H1 (cell line): ENCODE measurements at regions not wholly inside any gene's neighbourhood (a gene's known extent, or its start where the extent isn't known, plus 50 kb on each side); places are given as distances from the start of the nearest gene placed in this dataset.

Source experiments
- CTCF ChIA-PET: fragments of 300-600 bp; sonication (Branson Sonifier 250); formaldehyde crosslinking; loops from one replicate; lab custom pipeline; 2021; ENCODE audit not compliant: partially characterized antibody; lab: Charles Lee
- POLR2A ChIA-PET: fragments of 300-600 bp; sonication (Branson Sonifier 250); formaldehyde crosslinking; loops from one replicate; lab custom pipeline; 2021; ENCODE audit warnings: inconsistent platforms; ENCODE audit not compliant: partially characterized antibody; lab: Charles Lee
- DNase-seq, 2 experiments: peaks; one replicate each; pipeline versions ENCODE4 v3.0.0 to v3.0.0-alpha.2; 2010 to 2022; ENCODE audit warnings: low spot score in 2 of 2, low read depth in 1 of 2, mixed read lengths in 1 of 2
- FAIRE-seq: peaks from 2 replicates; lab custom pipeline; 2011; peaks lifted over from hg19 to GRCh38; lab: Jason Lieb, UNC
- H2AFZ ChIP-seq: 2 replicates; pipeline ENCODE4 v1.8.1; 2012; ENCODE audit warnings: low read length, inconsistent platforms
- H2AK5ac ChIP-seq: 2 replicates; pipeline ENCODE4 v1.6.1; 2013; ENCODE audit warnings: low read depth, low read length
- H2BK120ac ChIP-seq: replicated peaks from 2 replicates; pipeline ENCODE3; 2013; ENCODE audit warnings: low read depth, low read length, inconsistent platforms
- H2BK12ac ChIP-seq: 2 replicates; pipeline ENCODE4 v1.6.1; 2013; ENCODE audit warnings: low read depth, low read length
- H2BK15ac ChIP-seq: 2 replicates; pipeline ENCODE4 v1.6.1; 2013; ENCODE audit warnings: low read length
- H2BK20ac ChIP-seq: 2 replicates; pipeline ENCODE4 v1.6.1; 2013; ENCODE audit warnings: low read length
- H2BK5ac ChIP-seq: 2 replicates; pipeline ENCODE4 v1.6.1; 2013; ENCODE audit warnings: low read depth, low read length
- H3K14ac ChIP-seq: 2 replicates; pipeline ENCODE4 v1.6.1; 2013; ENCODE audit warnings: inconsistent platforms; ENCODE audit not compliant: insufficient read length
- H3K18ac ChIP-seq: 2 replicates; pipeline ENCODE4 v1.6.1; 2013; ENCODE audit warnings: low read length; ENCODE audit errors: extremely low read depth
- H3K23ac ChIP-seq: 2 replicates; pipeline ENCODE4 v1.6.1; 2013; ENCODE audit warnings: inconsistent platforms; ENCODE audit not compliant: insufficient read length
- H3K23me2 ChIP-seq: 2 replicates; pipeline ENCODE4 v1.6.1; 2013; ENCODE audit warnings: low read depth, low read length
- H3K27ac ChIP-seq: 2 replicates; pipeline ENCODE4 v1.6.1; 2011; ENCODE audit warnings: low read depth, low read length, inconsistent platforms
- H3K27me3 ChIP-seq, 4 experiments: replicated peaks in 1 of 4; 1 replicate in 1 of 4; 2 replicates in 3 of 4; pipeline versions ENCODE4 v1.6.1 to v1.8.1; 2011 to 2013; ENCODE audit warnings: low read length in 3 of 4, mild to moderate bottlenecking in 3 of 4, inconsistent platforms in 2 of 4, mixed read lengths in 2 of 4, moderate library complexity in 1 of 4; ENCODE audit not compliant: control insufficient read depth in 3 of 4, insufficient read depth in 3 of 4; ENCODE audit errors: extremely low read depth in 1 of 4
- H3K36me3 ChIP-seq, 4 experiments: 2 replicates each; pipeline versions ENCODE4 v1.6.1 to v1.8.1; 2011 to 2013; ENCODE audit warnings: mild to moderate bottlenecking in 4 of 4, low read length in 3 of 4, moderate library complexity in 2 of 4, control low read depth in 1 of 4, inconsistent platforms in 1 of 4; ENCODE audit not compliant: insufficient read depth in 4 of 4, control insufficient read depth in 2 of 4
- H3K4ac ChIP-seq: replicated peaks from 2 replicates; pipeline ENCODE3; 2013; ENCODE audit warnings: low read length, low read depth, mixed read lengths, inconsistent platforms; ENCODE audit not compliant: insufficient read length
- H3K4me1 ChIP-seq, 4 experiments: replicated peaks in 1 of 4; 1 replicate in 1 of 4; 2 replicates in 3 of 4; pipeline versions ENCODE4 v1.6.1 to v1.8.1; 2011 to 2013; ENCODE audit warnings: low read length in 3 of 4, inconsistent platforms in 2 of 4, mixed read lengths in 1 of 4; ENCODE audit not compliant: insufficient read depth in 4 of 4, control insufficient read depth in 3 of 4
- H3K4me2 ChIP-seq, 2 experiments: 2 replicates each; pipeline versions ENCODE4 v1.6.1 to v1.8.1; 2011 to 2013; ENCODE audit warnings: low read depth in 2 of 2, low read length in 2 of 2, control low read depth in 1 of 2, inconsistent platforms in 1 of 2, mild to moderate bottlenecking in 1 of 2; ENCODE audit not compliant: insufficient read depth in 1 of 2
- H3K4me3 ChIP-seq, 4 experiments: fragments of 200-600, 300-600 bp in 1 of 4; sonication (generic), shearing (Covaris generic), sonication (Bioruptor Twin) in 1 of 4; 2 replicates each; pipeline versions ENCODE4 v1.5.1 to v1.8.1; 2011 to 2016; ENCODE audit warnings: low read length in 4 of 4, low read depth in 3 of 4, control low read depth in 2 of 4, inconsistent platforms in 2 of 4, mild to moderate bottlenecking in 2 of 4, mixed read lengths in 1 of 4, moderate library complexity in 1 of 4; ENCODE audit not compliant: insufficient read depth in 2 of 4; ENCODE audit errors: extremely low read depth in 1 of 4
- H3K56ac ChIP-seq: replicated peaks from 2 replicates; pipeline ENCODE3; 2013; ENCODE audit warnings: low read depth, mild to moderate bottlenecking, mixed read lengths, low read length, inconsistent platforms; ENCODE audit not compliant: insufficient read length
- H3K79me1 ChIP-seq: 2 replicates; pipeline ENCODE4 v1.6.1; 2013; ENCODE audit warnings: low read depth, low read length, control low read depth
- H3K79me2 ChIP-seq, 2 experiments: 2 replicates each; pipeline versions ENCODE4 v1.6.1 to v1.8.1; 2012 to 2013; ENCODE audit warnings: low read length in 2 of 2, mild to moderate bottlenecking in 2 of 2, inconsistent platforms in 1 of 2; ENCODE audit not compliant: insufficient read depth in 2 of 2, control insufficient read depth in 1 of 2
- H3K9ac ChIP-seq, 4 experiments: replicated peaks in 1 of 4; 1 replicate in 1 of 4; 2 replicates in 3 of 4; pipeline versions ENCODE4 v1.6.1 to v1.8.1; 2011 to 2013; ENCODE audit warnings: low read depth in 3 of 4, low read length in 3 of 4, control low read depth in 2 of 4, mild to moderate bottlenecking in 2 of 4, moderate library complexity in 2 of 4, inconsistent platforms in 1 of 4; ENCODE audit errors: extremely low read depth in 1 of 4
- H3K9me3 ChIP-seq, 2 experiments: 2 replicates each; pipeline versions ENCODE4 v1.6.1 to v1.8.1; 2012 to 2013; ENCODE audit warnings: mild to moderate bottlenecking in 2 of 2, moderate library complexity in 2 of 2, control low read depth in 1 of 2, inconsistent platforms in 1 of 2, low read depth in 1 of 2, low read length in 1 of 2, mixed read lengths in 1 of 2; ENCODE audit not compliant: insufficient read depth in 2 of 2
- H4K20me1 ChIP-seq, 2 experiments: replicated peaks in 1 of 2; 2 replicates each; pipeline versions ENCODE3 to v1.8.1; 2011 to 2013; ENCODE audit warnings: inconsistent platforms in 2 of 2, low read length in 2 of 2, mild to moderate bottlenecking in 1 of 2; ENCODE audit not compliant: insufficient read depth in 2 of 2, control insufficient read depth in 1 of 2
- H4K5ac ChIP-seq: 2 replicates; pipeline ENCODE4 v1.6.1; 2013; ENCODE audit warnings: low read length, low read depth, mixed read lengths, inconsistent platforms; ENCODE audit not compliant: insufficient read length
- H4K8ac ChIP-seq: 2 replicates; pipeline ENCODE4 v1.8.0; 2013; ENCODE audit warnings: mild to moderate bottlenecking, moderate library complexity, low read length, inconsistent platforms; ENCODE audit not compliant: insufficient read depth; ENCODE audit errors: extremely low read depth
- H4K91ac ChIP-seq: replicated peaks from 2 replicates; pipeline ENCODE3; 2013; ENCODE audit warnings: low read length, mixed read lengths, inconsistent platforms; ENCODE audit not compliant: insufficient read length
- CBX5 ChIP-seq: fragments of 300-800, 300-1000 bp; sonication (generic); IDR thresholded peaks from 2 replicates; pipeline ENCODE4 v1.7.1; 2016; ENCODE audit warnings: antibody characterized with exemption, low read length, low read depth
- CREB1 ChIP-seq: IDR thresholded peaks from 2 replicates; pipeline ENCODE4 v1.6.1; 2012; ENCODE audit warnings: inconsistent platforms
- EGR1 ChIP-seq: IDR thresholded peaks from 2 replicates; pipeline ENCODE4 v1.6.1; 2011; ENCODE audit warnings: low read depth, low read length, borderline replicate concordance
- EZH2 ChIP-seq: fragments of 200-600 bp; sonication (generic); IDR thresholded peaks from 2 replicates; pipeline ENCODE4 v1.7.1; 2012; ENCODE audit warnings: low read depth, mild to moderate bottlenecking, moderate library complexity, low read length, inconsistent platforms; ENCODE audit not compliant: severe bottlenecking
- FOSL1 ChIP-seq: IDR thresholded peaks from 2 replicates; pipeline ENCODE4 v1.6.1; 2011; ENCODE audit warnings: mild to moderate bottlenecking, low read depth, low read length, moderate library complexity; ENCODE audit not compliant: insufficient read depth
- KDM1A ChIP-seq: fragments of 200-600, 300-600 bp; sonication (generic); IDR thresholded peaks from 2 replicates; pipeline ENCODE4 v1.7.1; 2016; ENCODE audit warnings: mild to moderate bottlenecking, low read length, borderline replicate concordance
- NANOG ChIP-seq: IDR thresholded peaks from 2 replicates; pipeline ENCODE4 v1.6.1; 2011; ENCODE audit warnings: low read length, low read depth, mild to moderate bottlenecking, inconsistent platforms; ENCODE audit not compliant: insufficient read depth, poor library complexity, severe bottlenecking
- PHF8 ChIP-seq: fragments of 200-600 bp; sonication (generic); conservative IDR thresholded peaks from 2 replicates; pipeline ENCODE4 v1.7.1; 2012; ENCODE audit warnings: low read depth, mild to moderate bottlenecking, inconsistent platforms, low read length, moderate library complexity
- POLR2A ChIP-seq, 2 experiments: IDR thresholded peaks; 1 replicate in 1 of 2; 2 replicates in 1 of 2; pipeline ENCODE4 v1.6.1; 2011; ENCODE audit warnings: low read depth in 2 of 2, low read length in 2 of 2, mild to moderate bottlenecking in 2 of 2; ENCODE audit errors: control extremely low read depth in 1 of 2
- SIRT6 ChIP-seq: IDR thresholded peaks from one replicate; pipeline ENCODE4 v1.7.1; 2012; ENCODE audit warnings: low read length, inconsistent platforms
- SRF ChIP-seq: IDR thresholded peaks from 2 replicates; pipeline ENCODE4 v1.6.1; 2011; ENCODE audit warnings: mild to moderate bottlenecking, low read depth, low read length, moderate library complexity
- WGBS, 2 experiments: shearing (Covaris generic) in 1 of 2; methylation state at CpG; one replicate each; pipeline versions ENCODE4 v1.1.6 to v1.1.7; 2013 to 2015; ENCODE audit warnings: low lambda C conversion rate in 2 of 2, mixed read lengths in 2 of 2, inconsistent platforms in 1 of 2, low coverage in 1 of 2, missing lambda C conversion rate in 1 of 2; ENCODE audit not compliant: insufficient replicate concordance in 2 of 2, insufficient coverage in 1 of 2, insufficient read length in 1 of 2; ENCODE audit errors: extremely low coverage in 1 of 2, missing lambda C conversion rate in 1 of 2; 5-methylcytosine and 5-hydroxymethylcytosine counted together
- TF ChIP-seq, protein P1 (sequence below): IDR thresholded peaks from 2 replicates; pipeline ENCODE4 v1.6.1; 2011; ENCODE audit warnings: low read length, improper control_type of control experiment

DNA sequence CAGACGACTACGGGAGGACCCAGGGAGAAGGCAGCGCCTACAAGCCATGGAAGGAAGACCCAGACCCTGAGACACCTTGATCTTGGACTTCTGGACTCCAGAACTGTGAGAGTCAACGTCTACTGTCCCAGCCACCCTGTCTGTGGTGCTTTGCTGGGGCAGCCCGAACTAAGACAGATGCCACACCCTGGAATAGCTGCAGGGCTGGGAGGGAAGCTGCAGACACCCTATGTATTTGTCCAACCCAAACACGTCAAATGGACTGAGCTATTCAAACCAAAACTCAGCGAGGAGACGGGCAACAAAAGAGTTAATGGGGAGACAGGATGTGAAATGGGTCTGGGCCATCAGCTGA, 169.3 kb downstream of the CTTN start:
- H3K4me3 ChIP-seq, result no peak overlapping the region
- no peak overlapping the region for H2BK20ac ChIP-seq
- DNase-seq (no peak), FAIRE-seq (no peak)
- no peak overlapping the region for H3K27ac ChIP-seq
- H3K4ac ChIP-seq, result no peak overlapping the region
- H3K9ac ChIP-seq, result no peak overlapping the region
- ChIA-PET POLR2A (interaction anchor here (0.8 to 1.3 kb wide), 3 partner anchors 18 to 90 kb away, joined by 3 to 4 read pairs (median 3); no protein-coding TSS in a partner anchor), CTCF (interaction anchor here (0.6 to 2.7 kb wide), 27 partner anchors 9 to 189 kb away, joined by 3 to 22 read pairs (median 4); no protein-coding TSS in a partner anchor)
- H2BK120ac ChIP-seq, result no peak overlapping the region
- H4K5ac ChIP-seq, result no peak overlapping the region
- 0 out of 4 replicates have a peak overlapping the region, but pooled peaks of 1 of the 2 experiments have one; percentile 30 for H3K4me2 ChIP-seq
- peak overlapping the region; percentile 49; the same call in 1 of the 2 replicates for H2BK5ac ChIP-seq
- no peak overlapping the region for H3K14ac ChIP-seq
- H3K27me3 ChIP-seq, result no peaks in the 10 kb centered on the region; a peak in 1 of 7 replicates
- 0 out of 2 replicates have a peak overlapping the region, but pooled peaks have one; percentile 72 for H2BK15ac ChIP-seq
- 89% methylated on average over 8 of the region's 8 CpGs; no CpG with 5 or more reads in 1 of the 2 experiments for WGBS, 2 experiments
- H4K91ac ChIP-seq, result peak overlapping the region; percentile 11
- peaks cover 3% of the 10 kb centered on the region; the same call in 1 of the 2 replicates for H3K79me1 ChIP-seq
- H3K23me2 ChIP-seq, result no peaks in the 10 kb centered on the region; the same call in 1 of the 2 replicates
- H2AFZ ChIP-seq, result no peak overlapping the region
- no peak overlapping the region for H3K56ac ChIP-seq
- H3K79me2 ChIP-seq, result no peaks in the 10 kb centered on the region
- H3K4me1 ChIP-seq, result peaks cover 3 to 14% (median 12%) of the 10 kb centered on the region in 4 experiments
- no peak overlapping the region for H3K23ac ChIP-seq
- peak overlapping the region; percentile 60; the same call in 1 of the 2 replicates for H2BK12ac ChIP-seq
- H4K8ac ChIP-seq, result peak overlapping the region; percentile 66; the same call in 1 of the 2 replicates
- TF ChIP-seq POLR2A (IDR thresholded peaks at IDR 0.05; ENCODE audit: control extremely low read depth in 1 of 2, low read depth in 2 of 2, low read length in 2 of 2), result no peak
- TF ChIP-seq PHF8, result no peak
- TF ChIP-seq KDM1A, result no peak
- no peak for TF ChIP-seq FOSL1
- TF ChIP-seq SRF, result no peak
- TF ChIP-seq, protein P1, sequence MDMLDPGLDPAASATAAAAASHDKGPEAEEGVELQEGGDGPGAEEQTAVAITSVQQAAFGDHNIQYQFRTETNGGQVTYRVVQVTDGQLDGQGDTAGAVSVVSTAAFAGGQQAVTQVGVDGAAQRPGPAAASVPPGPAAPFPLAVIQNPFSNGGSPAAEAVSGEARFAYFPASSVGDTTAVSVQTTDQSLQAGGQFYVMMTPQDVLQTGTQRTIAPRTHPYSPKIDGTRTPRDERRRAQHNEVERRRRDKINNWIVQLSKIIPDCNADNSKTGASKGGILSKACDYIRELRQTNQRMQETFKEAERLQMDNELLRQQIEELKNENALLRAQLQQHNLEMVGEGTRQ, result no peak
- TF ChIP-seq NANOG, result no peak
- TF ChIP-seq EZH2, result no peak
- TF ChIP-seq EGR1, result no peak
- TF ChIP-seq CREB1, result no peak
- TF ChIP-seq SIRT6, result no peak
- TF ChIP-seq CBX5, result no peak
- no peak overlapping the region; the same call in 1 of the 2 replicates for H2AK5ac ChIP-seq
- peaks cover 0 to 2% of the 10 kb centered on the region in 2 experiments for H4K20me1 ChIP-seq
- no peaks in the 10 kb centered on the region for H3K9me3 ChIP-seq
- no peak overlapping the region for H3K18ac ChIP-seq
- no peaks in the 10 kb centered on the region for H3K36me3 ChIP-seq
